HG02571 (cell line): ENCODE measurements at regions not wholly inside any gene's neighbourhood (a gene's known extent, or its start where the extent isn't known, plus 50 kb on each side); places are given as distances from the start of the nearest gene placed in this dataset.
"Not testable (repeated sequence)": the region's sequence is repeated elsewhere in the genome, so short reads cannot be mapped to it uniquely, and the experiment has no call there.

Experiments used
- ATAC-seq: cut with Tn5 transposase; IDR thresholded peaks from one replicate; pipeline ENCODE4 v1.9.1; 2021; ENCODE audit warnings: mild to moderate bottlenecking, moderate library complexity; ENCODE audit not compliant: unreplicated experiment

DNA sequence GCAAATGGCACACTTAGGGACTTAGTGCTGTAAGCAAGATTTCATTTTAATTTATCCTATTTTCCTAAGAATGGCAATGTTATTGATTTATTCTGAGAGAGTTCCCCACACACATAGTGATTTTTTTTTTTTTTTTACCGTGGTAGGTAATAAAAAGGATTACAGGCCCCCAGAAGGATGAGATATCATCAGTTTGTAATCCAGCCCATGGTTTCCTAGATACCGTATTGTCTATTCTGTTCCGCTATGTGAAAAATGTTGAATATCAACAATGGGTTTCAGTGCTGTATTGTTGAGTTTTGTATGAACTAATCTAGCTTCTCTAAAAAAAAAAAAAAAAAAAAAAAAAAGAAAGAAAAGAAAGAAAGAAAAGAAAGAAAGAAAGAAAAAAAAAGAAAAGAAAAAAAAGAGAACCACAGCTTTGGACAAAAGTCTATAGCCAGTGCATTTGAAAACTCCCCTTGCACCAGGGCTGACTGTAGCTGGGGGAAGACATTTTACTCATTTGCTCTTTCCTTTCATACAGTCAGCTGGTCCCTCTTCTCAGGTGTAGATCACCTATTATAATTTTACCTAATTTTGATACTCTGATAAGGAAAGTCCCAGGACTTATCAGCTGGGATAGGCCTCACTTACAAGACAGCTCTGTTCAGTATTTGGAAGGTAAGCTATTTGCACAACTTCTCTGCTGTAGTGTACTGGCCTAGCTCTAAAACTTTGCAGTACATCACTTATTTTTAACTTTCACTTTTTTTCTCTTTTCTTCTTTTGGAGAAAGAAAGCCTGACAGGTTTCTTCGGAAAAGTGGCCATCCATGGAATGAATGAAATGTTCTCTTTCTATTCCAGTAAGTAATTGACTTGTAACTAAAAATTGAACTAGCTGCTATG, 101.4 kb upstream of the SOX2 start:
- no peak for ATAC-seq

DNA sequence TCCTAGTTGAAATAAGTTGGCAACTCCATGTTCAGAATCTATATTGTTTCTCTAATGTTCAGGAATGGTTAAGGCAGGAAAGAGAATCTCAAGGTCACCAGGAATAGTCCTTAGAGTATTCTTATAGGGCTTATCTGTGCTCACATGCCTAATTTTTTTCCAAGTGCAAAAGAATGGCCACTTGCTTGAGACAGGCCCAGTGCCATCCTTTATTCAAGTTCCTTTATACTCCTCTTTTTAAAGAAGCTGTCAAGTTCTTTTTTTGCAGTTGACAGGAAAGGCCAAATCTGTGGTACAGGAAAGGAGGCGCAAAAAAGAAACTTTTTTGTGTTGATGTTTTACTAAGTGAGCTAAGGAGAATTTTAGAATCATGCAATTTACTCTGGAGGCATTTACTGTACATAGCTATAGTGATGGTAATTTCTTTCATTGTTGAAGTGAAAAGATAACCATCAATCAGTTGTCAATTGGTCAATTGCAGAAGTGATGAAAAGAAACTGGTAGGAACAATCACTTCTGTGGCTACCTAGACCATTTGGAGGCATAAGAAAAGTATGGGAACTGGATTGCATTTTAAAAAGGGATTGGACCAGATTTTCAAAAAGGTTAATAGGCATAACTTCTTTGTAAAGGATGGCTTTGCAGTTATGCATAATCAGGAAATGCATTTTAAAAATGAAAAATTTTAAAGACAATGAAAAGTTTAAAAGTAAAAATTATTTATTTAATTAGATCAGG, 102.5 kb upstream of the SOX2 start:
- ATAC-seq: no peak

DNA sequence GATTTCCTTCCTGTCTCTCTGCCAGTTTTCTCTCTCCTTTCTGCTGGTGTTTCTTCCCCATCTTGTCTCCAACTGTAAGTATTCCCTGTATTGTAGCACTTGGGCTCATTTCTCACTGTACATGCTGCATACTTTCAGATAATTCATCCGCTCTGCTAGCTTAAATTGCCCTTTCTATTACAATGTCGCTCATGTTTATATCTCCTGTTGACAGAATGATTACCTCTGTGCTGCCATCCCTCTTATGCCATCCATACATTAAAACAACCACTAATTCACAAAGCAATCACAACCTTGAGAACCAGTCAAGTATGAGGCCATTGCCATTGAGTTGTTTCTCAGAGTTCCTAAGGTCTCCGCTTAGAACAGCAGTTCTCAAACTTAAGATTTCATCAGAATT, 107.5 kb upstream of the SOX2 start:
- ATAC-seq: no peak

DNA sequence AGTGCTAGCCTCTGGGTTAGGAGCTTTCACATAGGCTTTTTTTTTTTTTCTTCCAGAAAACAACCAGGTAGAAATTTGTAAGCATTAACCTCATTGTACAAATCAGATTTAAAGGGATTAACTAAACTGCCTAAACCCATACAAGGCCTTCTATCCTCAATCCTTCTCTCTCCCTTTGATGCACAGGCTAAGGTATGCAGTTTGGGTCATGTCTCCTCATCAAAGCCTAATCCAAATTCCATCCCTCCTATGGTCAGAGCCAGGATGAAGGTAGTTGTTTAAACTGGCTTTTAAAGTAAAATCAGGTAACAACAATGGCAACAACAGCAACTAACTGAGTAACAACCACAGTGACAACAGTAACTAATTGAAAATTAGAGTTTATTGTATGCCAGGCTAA, 115.6 kb upstream of the SOX2 start:
- ATAC-seq: no peak

DNA sequence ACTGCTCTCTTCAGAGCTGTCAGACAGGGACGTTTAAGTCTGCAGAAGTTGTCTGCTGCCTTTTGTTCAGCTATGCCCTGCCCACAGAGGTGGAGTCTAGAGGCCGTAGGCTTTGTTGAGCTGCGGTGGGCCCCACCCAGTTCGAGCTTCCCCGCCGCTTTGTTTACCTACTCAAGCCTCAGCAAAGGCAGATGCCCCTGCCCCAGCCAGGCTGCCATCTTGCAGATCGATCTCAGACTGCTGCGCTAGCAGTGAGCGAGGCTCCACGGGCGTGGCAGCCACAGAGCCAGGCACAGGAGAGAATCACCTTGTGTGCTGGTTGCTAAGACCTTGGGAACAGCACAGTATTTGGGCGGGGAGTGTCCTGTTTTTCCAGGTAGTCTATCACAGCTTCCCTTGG, 120.8 kb upstream of the SOX2 start:
- ATAC-seq: not testable (repeated sequence)

DNA sequence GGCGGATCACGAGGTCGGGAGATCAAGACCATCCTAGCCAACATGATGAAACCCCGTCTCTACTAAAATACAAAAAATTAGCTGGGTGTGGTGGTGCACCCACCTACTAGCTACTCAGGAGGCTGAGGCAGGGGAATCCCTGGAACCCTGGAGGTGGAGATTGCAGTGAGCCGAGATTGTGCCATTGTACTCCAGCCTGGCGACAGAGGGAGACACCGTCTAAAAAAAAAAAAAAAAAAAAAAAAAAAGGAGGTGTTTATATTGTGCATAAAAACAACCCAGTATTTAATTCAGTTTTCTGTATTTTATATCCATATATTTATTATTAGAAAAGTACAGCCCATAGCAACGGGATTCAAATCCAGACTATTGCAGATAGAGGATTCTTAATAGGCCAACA, 129.1 kb upstream of the SOX2 start:
- no peak for ATAC-seq

DNA sequence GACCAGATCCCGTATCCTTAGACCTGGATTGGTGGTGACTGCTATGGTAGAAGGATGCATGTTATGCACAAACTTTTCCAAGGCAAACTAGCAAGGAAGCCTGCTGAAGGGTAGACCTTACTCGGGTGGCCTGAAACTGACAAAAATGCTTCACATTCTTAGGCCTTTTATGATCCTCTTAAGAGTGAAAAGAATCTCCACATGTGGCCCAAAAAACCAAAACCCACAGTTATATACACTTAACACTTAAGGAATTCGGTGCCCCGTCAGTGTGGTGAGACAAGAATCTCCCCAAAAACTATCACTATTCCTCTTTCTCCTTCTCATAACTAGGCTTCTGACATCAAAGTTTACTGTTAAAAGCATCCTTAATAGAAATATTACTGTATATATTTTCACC, 130.1 kb upstream of the SOX2 start:
- ATAC-seq: no peak

DNA sequence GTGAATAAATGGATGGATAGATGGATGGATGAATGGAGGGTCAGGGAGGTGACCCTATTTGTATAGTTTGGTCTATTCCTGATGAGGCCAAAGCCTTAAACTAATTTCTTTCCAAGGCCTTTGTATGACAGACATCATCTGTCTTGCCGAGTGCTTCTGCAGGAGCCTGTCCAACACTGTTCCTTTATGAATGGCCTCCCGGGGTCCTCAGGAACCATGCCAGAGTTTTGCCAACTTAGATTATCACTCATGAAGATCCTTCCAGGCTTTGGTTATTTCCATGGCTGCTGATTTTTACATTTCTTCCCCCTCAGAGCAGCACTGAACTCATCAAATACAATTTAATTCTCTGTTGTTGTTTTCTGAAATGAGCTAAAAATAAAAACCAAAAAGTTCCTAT, 133.0 kb upstream of the SOX2 start:
- no peak for ATAC-seq

DNA sequence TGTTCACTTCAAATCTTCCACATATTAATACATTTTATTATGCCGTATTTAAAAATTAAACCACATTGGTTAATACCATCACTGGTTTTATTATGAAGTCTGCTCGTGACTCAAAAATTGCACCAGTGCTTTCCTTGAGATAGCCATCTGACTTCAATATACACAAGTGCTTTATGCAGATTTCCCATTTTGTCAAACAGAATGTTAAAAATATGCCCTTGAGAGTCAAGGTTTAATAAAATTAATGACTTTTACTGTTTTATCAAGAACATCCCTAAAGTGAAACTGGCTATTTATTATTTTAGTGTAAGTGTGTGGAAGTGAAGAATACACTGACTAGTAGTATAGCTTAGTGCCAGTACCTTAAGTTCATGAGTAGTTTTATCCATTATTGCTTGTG, 139.3 kb upstream of the SOX2 start:
- no peak for ATAC-seq

DNA sequence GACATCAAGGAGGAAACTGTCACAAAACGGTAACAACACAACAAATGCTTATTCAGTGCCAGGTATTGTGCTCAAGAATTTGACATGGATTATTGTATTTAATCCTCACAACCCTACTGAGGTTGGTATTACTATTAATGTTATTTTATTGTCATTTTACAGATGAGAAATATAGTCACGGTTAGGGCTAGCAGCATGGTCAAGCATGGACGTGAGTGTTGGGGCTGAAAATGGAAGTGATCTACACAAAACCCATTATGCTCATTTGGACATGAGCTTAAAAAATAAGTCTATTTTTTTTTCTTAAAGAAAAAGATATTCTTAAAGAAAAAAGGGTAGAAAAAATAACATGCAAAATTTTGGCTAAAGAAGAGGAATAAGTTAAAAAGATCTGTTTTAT, 141.3 kb upstream of the SOX2 start:
- ATAC-seq: no peak

DNA sequence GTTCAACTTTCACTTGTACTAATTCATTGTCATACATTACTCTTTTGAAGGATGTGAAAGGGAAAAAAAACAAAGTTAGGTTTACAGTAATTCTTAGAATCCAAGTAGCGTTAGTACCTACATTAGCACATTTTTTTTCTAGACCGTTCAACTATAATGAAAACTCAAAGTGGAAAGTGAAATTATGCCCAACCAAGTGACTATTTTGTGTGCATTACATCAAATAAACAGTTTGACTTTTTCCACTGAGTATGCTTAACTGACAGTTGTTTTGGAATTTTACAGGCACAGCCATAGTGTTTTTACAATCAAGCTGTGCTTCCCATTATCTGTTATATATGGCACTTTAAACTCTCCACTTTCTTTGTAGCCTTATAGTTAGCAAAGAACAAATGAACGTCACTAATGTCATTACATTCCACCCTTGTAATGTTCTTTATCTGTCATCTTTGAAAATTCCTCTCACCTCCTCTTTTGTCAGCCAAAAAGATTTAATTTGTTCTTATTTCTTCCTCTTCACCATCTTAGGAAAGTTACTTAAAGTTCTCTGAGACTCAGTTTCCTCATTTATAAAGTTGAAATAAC, 142.3 kb upstream of the SOX2 start:
- ATAC-seq: no peak

DNA sequence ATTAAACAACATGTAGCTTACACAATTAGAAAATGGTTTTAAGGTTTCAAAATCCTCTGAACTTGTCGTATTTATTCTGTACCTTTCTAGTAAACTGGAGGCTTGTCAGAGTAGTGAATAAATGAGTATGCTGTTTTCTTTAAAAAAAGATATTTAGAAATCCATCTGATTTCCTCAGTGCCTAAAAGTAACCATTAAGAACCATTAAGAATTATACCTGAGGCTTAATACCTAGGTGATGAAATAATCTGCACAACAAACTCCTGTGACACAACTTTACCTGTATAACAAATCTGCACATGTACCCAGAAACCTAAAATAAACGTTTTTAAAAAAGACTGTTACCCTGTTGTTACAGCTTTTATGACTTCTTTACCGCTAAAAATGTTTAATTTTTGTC, 143.0 kb upstream of the SOX2 start:
- ATAC-seq: no peak

DNA sequence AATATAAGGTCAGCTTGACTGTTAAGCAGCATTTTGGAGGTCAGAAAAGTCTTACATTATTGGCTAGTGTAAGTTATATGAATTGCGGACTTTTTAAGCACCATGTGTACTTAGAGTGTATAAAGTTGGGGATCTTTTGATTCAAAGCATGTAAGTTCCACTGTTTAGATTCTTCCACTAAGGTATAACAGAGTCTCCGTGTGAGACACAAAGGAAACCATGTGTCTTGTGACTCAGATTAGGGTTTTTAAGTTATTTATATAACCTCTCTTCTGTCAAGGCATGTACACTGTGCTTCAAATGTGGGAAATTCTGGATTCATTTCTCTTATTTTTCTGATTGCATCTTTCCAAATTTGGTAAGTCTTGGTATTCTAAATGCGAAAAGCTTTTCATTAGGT, 143.5 kb upstream of the SOX2 start:
- ATAC-seq: no peak

DNA sequence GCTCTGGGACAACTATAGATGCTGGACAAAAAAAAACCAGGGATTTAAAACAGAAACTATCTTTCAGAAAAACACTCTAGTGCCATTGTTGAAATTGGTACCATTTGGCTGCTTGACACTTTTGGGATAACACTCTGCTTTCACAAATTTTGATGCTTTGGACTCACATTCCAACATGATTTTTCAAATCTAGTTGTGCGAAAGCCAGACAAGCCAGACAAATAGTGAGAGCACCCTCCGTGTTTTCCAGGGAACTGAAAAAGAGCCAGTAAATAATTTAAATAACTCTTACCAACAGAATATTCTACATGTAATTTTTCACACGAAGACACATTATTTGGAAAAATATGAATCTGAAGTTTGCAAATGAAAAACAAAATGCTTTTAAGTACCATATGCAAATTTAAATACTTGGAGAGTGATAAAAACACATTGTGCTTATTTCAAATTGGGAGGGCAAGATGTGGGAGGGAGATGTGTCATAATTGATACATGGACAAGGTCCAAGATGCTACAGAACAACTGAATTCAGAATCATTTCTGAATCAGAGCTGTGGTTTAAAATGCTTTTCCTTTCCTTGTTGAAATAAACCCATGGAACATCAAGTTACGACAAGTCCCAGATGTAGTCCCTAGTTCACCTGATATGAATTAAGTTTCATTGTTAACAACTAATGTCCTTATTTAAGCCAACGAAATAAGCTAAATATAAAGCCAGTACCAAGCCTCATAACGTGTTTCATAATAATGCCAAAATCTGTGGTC, 144.2 kb upstream of the SOX2 start:
- ATAC-seq: no peak

DNA sequence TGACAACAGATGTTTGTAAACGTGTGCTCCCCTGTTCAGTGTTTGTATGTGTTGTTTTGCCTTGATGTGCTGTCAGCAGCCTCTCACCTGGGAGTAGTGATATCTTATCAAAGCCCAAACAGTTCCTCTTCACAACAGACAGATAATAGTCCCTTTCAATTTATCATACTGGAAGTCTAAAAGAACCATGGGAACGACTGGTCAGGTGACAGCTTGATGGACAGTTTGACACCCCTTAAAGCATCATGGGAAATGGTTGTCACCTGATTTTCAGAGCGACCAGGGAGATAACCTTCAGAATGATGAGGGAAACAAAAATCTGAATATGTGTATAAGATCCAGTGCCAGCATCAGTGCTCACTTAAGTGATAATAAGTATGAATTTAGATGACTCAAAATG, 146.3 kb upstream of the SOX2 start:
- no peak for ATAC-seq

DNA sequence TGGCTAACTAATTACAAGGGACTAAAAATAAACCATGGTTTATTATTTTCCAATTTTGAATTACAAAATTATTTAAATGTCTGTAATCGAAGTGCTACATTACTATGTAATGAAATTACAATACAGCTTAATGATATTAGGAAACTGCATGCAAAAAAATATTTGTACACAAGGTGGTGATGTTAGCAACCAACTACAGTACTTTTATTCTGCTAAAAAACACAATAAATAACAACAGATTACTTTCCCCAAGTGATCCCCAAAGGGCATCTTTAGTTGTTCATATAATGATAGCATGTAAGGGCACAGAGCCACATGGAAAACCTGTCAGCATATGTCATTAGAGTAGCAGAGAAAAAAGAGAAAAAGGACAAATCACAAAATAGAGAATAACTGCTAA, 147.5 kb upstream of the SOX2 start:
- ATAC-seq: no peak

DNA sequence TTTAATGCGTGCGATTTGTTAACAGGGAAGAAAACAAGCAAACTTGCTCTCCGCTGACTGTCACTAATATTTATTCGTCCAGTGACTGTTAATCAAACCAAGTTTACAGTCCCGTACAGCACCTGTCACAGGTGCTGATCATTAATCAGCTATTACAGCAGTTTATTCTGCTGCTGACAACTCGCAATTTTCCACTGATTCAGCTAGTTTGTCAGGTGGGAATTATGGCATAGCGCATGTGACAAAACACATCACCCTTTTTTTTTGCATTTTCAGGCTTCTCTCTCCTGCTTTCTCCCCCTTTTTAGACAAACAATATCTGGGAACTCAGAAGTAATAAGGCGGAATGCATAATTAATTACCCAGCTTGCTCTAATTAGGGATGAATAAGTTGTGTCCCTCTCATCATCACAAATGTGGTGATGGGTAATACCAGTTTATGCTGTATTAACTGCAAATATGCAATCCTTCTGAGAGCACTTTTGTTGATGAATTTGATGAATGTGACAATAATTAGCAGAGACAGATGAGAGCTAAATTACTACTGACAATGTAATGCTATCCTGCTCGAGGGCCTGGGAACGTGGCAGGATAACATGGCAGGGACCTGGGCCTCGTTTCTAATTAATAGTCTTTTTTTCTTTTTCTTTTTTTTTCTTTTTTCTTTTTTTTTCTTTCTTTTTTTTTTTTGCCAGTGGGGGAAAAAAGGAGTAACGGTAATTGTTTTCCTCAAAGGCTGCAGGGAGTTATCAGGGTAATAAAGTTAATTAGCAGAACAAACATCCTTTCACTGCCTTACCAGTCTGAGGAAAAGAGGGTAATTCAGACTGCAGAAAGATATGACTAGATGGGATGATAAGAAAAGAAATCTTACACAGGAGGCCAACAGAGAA, 150.3 kb upstream of the SOX2 start:
- no peak for ATAC-seq

DNA sequence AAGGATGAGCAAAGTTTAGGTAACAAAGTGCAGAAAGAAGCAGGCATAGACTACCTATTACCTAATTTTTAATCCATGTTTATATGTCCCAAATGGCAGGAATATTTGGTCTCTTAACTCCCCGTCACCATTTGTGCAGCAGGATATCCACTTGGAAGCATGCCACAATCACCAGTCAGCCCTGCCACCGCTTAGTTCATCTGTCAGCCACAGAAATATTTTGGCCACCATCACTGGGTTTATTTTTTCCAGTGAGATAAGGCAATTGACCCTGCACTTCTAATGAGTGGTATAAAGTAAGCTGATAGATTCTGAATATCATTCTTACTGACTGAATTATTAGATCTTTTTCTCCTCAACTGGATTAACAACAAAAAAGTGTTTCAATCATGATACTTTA, 152.9 kb upstream of the SOX2 start:
- ATAC-seq: no peak

DNA sequence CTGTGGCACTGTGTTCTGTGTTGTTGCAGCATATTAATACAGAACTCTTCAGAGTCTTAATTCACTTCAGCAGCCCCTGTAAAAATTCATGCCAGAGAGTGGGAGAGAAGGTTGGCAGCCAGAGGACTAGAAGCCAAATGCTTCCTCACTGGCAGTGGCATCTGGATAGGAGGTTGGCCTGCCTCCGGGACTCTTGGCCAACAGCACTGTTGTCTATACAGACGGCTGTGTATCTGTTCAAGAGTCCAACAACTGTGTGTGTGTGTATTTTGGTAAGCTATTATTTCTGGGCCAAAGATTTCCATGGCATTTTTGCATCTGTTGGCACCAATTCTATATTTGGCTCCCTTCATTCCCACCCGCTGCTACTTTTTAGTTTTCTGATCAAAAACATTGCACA, 156.0 kb upstream of the SOX2 start:
- ATAC-seq: no peak

DNA sequence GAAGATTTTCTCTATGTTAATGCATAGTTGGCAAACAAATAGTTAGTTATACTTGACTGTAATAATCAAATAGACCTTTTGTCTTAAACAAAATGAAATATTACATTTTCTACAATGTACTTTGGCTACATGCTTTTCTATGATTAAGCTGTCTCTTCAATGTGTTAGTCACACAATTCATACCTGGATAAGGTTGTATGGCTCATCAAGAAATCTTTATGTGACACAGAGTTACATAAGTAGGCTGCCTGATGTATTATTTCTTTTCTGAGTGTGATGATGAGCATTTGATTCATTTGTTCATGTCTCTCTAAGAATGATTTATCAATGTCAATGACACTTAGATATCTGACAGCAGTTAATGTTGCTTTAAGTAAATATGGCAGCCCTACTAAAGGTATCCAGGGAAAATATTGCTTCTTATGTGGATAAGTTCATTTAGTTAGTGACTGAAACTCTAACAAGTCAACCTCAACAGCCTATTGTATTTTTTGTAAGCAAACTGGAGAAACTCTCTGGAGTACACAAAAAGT, 157.4 kb upstream of the SOX2 start:
- no peak for ATAC-seq
